ENCODE measurements at regions not wholly inside any gene's neighbourhood (a gene's known extent, or its start where the extent isn't known, plus 50 kb on each side); places are given as distances from the start of the nearest gene placed in this dataset.

DNA sequence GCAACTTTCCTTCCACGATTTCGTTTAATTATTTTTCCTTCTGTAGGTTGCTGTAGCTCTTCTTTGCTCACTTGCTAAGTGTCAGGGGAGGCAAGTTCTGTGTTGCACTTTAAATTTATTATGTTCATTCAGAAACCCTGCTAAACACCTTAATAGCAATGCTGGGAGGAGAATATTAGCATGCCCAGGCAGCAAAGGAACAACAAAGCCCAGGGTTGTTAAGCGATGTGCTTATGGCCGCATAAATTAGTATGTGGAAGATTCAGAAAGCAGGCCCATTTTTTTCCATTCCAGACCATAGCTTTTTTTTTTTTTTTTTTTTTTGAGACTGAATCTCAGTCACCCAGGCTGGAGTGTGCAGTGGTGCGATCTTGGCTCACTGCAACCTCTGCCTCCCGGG is 151.3 kb downstream of the BACH1 start:
- peaks cover 13% of the 10 kb centered on the region for H3K9me3 Mint-ChIP-seq
- peaks cover 15% of the 10 kb centered on the region for H3K4me1 Mint-ChIP-seq (ENCODE audit: low read depth)

DNA sequence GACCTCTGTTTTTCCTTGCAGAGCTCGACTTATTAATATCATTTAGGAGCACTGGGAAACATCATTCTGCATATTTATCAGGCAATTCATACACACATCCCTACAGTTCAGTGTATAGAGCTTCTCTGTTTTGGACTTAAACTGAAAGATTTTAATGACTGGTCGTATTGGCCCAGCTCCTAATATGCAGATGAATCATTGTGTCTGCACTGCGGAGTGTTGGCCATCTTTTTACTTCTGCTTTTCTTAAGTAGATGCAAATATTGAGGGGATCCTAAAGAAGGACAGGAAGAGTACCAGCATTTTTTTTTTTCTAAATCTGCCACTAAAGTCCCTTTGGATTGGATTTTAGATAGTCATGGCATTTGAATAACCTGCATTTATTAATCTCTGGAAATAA is 154.8 kb downstream of the BACH1 start:
- H3K4me1 Mint-ChIP-seq (ENCODE audit: low read depth): peaks cover 15% of the 10 kb centered on the region
- peaks cover 5% of the 10 kb centered on the region for H3K36me3 Mint-ChIP-seq (ENCODE audit: low read depth)
- peaks cover 11% of the 10 kb centered on the region for H3K9me3 Mint-ChIP-seq
- no peaks in the 10 kb centered on the region for H3K27me3 Mint-ChIP-seq (ENCODE audit: insufficient read depth)
- no peak overlapping the region for H3K27ac Mint-ChIP-seq
- intact Hi-C loops (cut with micrococcal nuclease): no loop called here
- no peak overlapping the region for H3K4me3 Mint-ChIP-seq
- no peak for DNase-seq (ENCODE audit: low spot score)

More for the DNA sequence above, 151.3 kb downstream of the BACH1 start:
- Mint-ChIP-seq H3K27ac (peak overlapping the region; percentile 90), H3K4me3 (peak overlapping the region; percentile 40), H3K36me3 (ENCODE audit: low read depth) (peaks cover 5% of the 10 kb centered on the region), H3K27me3 (ENCODE audit: insufficient read depth) (no peaks in the 10 kb centered on the region)
- DNase-seq (ENCODE audit: low spot score): no peak
- intact Hi-C loops (cut with micrococcal nuclease): no loop called here

DNA sequence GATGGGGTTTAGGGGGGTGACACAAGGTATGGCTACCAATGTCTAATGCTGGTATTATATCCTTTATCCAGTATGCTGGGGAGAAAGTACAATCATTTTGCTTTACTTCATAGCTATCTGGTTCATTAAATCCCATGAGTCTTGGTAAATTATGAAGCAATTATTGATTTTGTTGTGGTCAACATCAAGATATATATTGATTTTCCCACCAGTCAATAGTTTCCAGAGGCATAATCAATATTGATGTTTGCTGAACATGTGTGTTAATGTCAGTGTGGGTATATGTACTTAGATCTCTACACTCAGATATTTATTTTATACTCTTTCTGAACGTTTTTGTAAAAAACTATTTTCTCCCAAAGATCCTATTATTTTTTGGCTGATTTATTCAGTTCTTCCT is 155.5 kb downstream of the BACH1 start:
- Mint-ChIP-seq H3K27me3 (ENCODE audit: insufficient read depth) (no peaks in the 10 kb centered on the region), H3K4me1 (ENCODE audit: low read depth) (peaks cover 10% of the 10 kb centered on the region), H3K9me3 (peaks cover 4% of the 10 kb centered on the region), H3K27ac (no peak overlapping the region), H3K4me3 (no peak overlapping the region), H3K36me3 (ENCODE audit: low read depth) (peaks cover 3% of the 10 kb centered on the region)
- intact Hi-C loops (cut with micrococcal nuclease): no loop called here
- DNase-seq (ENCODE audit: low spot score): no peak

DNA sequence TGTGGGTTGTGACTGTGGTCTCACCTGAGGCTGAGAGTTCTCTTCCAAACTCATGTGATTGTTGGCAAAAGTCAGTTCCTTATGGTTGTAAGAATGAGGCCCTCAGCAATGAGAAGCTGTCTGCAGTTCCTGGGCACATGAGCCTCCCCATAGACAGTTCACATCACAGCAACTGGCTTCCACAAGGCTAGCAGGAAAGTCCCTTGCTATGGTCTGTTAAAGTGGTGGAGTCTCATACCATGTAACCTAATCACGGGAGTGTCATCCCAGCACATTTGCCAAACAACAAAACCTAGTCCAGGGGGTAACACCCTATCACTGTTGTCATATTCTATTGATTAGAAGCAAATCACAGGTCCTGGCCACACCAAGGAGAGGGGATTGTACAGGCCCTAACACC is 163.8 kb downstream of the BACH1 start:
- Mint-ChIP-seq H3K27me3 (ENCODE audit: insufficient read depth) (no peaks in the 10 kb centered on the region), H3K27ac (no peak overlapping the region), H3K4me1 (ENCODE audit: low read depth) (no peaks in the 10 kb centered on the region), H3K4me3 (no peak overlapping the region), H3K9me3 (peaks cover 4% of the 10 kb centered on the region), H3K36me3 (ENCODE audit: low read depth) (no peaks in the 10 kb centered on the region)
- intact Hi-C loops (cut with micrococcal nuclease): no loop called here
- DNase-seq (ENCODE audit: low spot score): no peak

DNA sequence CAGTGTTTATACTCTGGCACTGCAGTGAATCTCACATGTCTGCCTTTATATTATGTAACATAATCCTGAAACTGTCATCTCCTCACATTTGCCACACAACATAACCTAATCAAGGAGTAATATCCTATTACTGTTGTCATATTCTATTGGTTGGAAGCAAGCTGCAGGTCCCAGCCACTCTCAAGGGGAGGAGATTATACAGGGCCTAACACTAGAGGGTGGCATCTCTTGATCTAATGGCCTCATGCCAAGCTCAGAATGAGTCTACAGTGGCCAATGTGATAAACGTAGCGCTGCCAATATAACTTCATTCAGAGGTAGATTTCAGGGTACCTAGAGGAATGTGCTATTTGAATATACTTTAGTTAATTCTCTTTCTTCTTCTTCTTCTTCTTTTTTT is 166.8 kb downstream of the BACH1 start:
- no peaks in the 10 kb centered on the region for H3K36me3 Mint-ChIP-seq (ENCODE audit: low read depth)
- H3K4me1 Mint-ChIP-seq (ENCODE audit: low read depth): no peaks in the 10 kb centered on the region
- H3K4me3 Mint-ChIP-seq: no peak overlapping the region
- H3K27ac Mint-ChIP-seq: no peak overlapping the region
- H3K27me3 Mint-ChIP-seq (ENCODE audit: insufficient read depth): no peaks in the 10 kb centered on the region
- no peak for DNase-seq (ENCODE audit: low spot score)
- peaks cover 4% of the 10 kb centered on the region for H3K9me3 Mint-ChIP-seq
- intact Hi-C loops (cut with micrococcal nuclease): no loop called here

DNA sequence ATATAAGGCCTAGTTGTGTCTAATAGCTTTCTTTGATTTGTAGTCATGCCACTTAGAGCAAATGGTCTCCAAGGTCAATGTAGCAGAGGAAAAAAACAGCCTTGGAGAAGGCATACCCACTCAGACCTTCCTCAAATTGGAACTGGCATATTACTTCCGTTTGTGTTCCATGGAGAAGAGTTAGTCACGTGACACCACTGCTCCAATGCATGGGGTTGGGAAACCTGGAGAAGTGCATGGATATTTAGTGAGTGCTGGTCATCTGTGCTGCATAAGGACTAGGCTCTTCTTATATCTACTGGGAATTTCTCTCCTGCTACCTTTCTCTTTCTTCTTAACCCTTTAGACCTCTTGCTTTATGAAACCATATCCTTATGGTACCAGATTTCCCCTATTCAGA is 167.8 kb downstream of the BACH1 start:
- H3K4me1 Mint-ChIP-seq (ENCODE audit: low read depth): no peaks in the 10 kb centered on the region
- no peak overlapping the region for H3K4me3 Mint-ChIP-seq
- H3K36me3 Mint-ChIP-seq (ENCODE audit: low read depth): no peaks in the 10 kb centered on the region
- no peaks in the 10 kb centered on the region for H3K27me3 Mint-ChIP-seq (ENCODE audit: insufficient read depth)
- DNase-seq (ENCODE audit: low spot score): no peak
- intact Hi-C loops (cut with micrococcal nuclease): no loop called here
- H3K9me3 Mint-ChIP-seq: no peaks in the 10 kb centered on the region
- no peak overlapping the region for H3K27ac Mint-ChIP-seq

DNA sequence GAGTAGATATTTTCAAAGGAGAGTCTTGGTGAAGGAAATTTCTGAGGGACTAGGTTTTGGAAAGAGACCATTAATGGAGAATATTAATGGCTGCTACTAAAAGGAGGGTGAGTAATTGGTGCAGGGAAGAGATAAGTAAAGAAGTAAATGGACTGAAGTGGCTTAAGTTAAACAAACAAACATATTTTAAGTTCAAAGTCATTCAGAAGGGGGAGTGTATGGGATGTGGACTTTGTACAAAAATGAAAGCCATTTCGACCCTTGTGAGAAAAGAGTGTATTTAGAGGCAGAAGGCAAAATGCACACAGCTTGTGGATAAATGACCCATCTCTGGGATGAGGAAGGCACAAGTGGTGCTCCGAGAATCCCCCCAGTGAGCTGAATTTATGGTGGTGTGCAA is 171.7 kb downstream of the BACH1 start:
- Mint-ChIP-seq H3K27ac (no peak overlapping the region), H3K9me3 (no peaks in the 10 kb centered on the region), H3K36me3 (ENCODE audit: low read depth) (no peaks in the 10 kb centered on the region), H3K4me3 (no peak overlapping the region), H3K27me3 (ENCODE audit: insufficient read depth) (no peaks in the 10 kb centered on the region), H3K4me1 (ENCODE audit: low read depth) (no peaks in the 10 kb centered on the region)
- DNase-seq (ENCODE audit: low spot score): no peak
- intact Hi-C loops (cut with micrococcal nuclease): no loop called here

DNA sequence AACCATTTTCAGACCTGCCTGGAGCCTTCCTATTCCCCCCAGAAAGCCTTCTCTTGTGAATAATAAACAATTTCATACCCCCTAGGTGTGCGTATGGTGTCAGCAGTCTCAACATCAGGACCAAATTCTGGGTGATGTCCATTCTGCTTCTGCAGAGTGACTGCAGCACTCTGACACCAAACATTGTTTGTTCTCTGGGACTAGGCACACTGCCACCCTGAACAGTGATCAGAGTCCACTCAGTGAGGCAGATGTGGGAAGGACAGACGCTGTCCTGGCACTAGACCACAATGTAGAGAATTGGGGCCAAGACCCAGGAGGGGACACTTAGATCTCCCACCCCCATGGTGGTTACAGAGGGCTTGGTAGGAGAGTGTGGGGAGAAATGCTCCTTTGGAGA is 175.1 kb downstream of the BACH1 start:
- no peak for DNase-seq (ENCODE audit: low spot score)
- no peaks in the 10 kb centered on the region for H3K9me3 Mint-ChIP-seq
- peaks cover 6% of the 10 kb centered on the region for H3K4me1 Mint-ChIP-seq (ENCODE audit: low read depth)
- no peak overlapping the region for H3K27ac Mint-ChIP-seq
- no peaks in the 10 kb centered on the region for H3K36me3 Mint-ChIP-seq (ENCODE audit: low read depth)
- H3K27me3 Mint-ChIP-seq (ENCODE audit: insufficient read depth): peaks cover 4% of the 10 kb centered on the region
- intact Hi-C loops (cut with micrococcal nuclease): no loop called here
- no peak overlapping the region for H3K4me3 Mint-ChIP-seq

DNA sequence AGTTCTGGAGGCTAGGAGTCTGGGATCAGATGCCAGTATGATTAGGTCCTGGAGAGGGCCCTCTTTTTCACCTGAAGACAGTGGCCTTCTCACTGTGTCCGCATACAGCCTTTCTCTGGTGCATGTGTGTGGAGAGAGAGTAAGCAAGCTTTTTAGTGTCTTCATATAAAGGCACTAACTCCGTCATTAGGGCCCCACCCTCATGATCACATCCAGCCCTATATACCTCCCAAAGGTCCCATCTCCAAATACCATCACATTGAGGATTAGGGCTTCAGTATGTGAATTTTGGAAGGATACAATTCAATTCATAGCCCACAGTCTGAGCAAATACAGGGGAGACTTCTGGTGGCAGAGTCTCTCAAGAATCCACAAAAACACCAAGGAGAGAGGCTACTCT is 176.6 kb downstream of the BACH1 start:
- no peak for DNase-seq (ENCODE audit: low spot score)
- Mint-ChIP-seq H3K36me3 (ENCODE audit: low read depth) (no peaks in the 10 kb centered on the region), H3K4me1 (ENCODE audit: low read depth) (peaks cover 6% of the 10 kb centered on the region), H3K27me3 (ENCODE audit: insufficient read depth) (peaks cover 4% of the 10 kb centered on the region), H3K27ac (no peak overlapping the region), H3K9me3 (no peaks in the 10 kb centered on the region), H3K4me3 (no peak overlapping the region)
- intact Hi-C loops (cut with micrococcal nuclease): no loop called here

DNA sequence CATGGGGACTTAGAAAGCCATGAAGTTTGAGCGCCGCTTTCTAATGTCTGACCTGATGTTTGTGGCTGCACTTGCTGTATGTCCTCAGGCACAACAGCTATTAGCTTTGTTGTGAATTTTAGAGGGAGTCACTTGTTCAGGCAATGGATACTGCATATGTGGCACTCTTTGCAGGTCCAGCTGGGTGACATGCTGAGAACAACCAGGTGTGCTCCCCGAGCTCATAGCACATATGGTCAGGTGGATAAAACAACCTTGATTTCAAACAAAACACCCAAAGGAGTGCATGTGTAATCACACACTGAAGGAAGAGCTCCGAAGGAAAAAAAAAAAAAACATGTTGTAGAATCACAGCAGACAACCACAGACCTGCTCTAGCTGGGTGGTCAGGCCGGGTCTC is 178.6 kb downstream of the BACH1 start:
- Mint-ChIP-seq H3K4me3 (no peak overlapping the region), H3K27me3 (ENCODE audit: insufficient read depth) (peaks cover 4% of the 10 kb centered on the region), H3K27ac (no peak overlapping the region), H3K4me1 (ENCODE audit: low read depth) (peaks cover 6% of the 10 kb centered on the region), H3K9me3 (no peaks in the 10 kb centered on the region), H3K36me3 (ENCODE audit: low read depth) (no peaks in the 10 kb centered on the region)
- intact Hi-C loops (cut with micrococcal nuclease): no loop called here
- DNase-seq (ENCODE audit: low spot score): no peak

DNA sequence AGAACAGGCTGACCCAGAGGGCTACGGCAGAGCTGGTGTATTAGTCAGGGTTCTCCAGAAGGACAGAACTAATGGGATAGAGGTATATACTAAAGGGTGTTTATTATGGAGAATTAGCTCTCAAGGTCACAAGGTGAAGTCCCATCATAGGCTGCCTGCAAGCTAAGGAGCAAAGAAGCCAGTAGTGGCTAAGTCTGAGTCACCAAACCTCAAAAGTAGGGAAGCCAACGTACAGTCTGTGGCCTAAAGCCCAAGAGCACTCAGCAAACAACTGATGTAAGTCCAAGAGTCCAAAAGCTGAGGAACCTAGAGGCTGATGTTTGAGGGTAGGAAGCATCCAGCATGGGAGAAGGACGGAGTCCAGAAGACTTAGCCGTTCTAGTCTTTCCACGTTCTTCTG is 179.2 kb downstream of the BACH1 start:
- Mint-ChIP-seq H3K9me3 (no peaks in the 10 kb centered on the region), H3K4me3 (no peak overlapping the region), H3K27ac (no peak overlapping the region), H3K27me3 (ENCODE audit: insufficient read depth) (peaks cover 4% of the 10 kb centered on the region), H3K4me1 (ENCODE audit: low read depth) (peaks cover 6% of the 10 kb centered on the region), H3K36me3 (ENCODE audit: low read depth) (no peaks in the 10 kb centered on the region)
- DNase-seq (ENCODE audit: low spot score): no peak
- intact Hi-C loops (cut with micrococcal nuclease): no loop called here

DNA sequence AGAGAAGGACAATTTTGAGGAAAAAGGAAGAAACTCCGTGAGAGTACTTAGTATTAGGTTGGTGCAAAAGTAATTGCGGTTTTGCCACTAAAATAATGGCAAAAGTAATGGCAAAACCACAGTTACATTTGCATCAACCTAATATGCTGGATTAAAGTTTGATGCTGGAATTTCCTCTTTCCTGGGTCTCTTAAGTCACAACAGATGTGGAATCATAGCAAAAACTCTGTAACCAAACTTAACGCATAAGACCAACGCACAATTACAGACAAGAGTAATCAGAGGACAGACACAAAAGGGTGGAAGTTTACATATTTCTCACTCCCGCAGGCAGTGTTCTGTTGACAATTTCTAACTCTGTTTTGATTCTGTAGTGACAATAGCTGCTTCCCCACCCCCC is 182.4 kb downstream of the BACH1 start:
- Mint-ChIP-seq H3K4me3 (no peak overlapping the region), H3K27ac (no peak overlapping the region), H3K36me3 (ENCODE audit: low read depth) (no peaks in the 10 kb centered on the region), H3K9me3 (no peaks in the 10 kb centered on the region), H3K4me1 (ENCODE audit: low read depth) (peaks cover 6% of the 10 kb centered on the region), H3K27me3 (ENCODE audit: insufficient read depth) (peaks cover 4% of the 10 kb centered on the region)
- intact Hi-C loops (cut with micrococcal nuclease): no loop called here
- no peak for DNase-seq (ENCODE audit: low spot score)

DNA sequence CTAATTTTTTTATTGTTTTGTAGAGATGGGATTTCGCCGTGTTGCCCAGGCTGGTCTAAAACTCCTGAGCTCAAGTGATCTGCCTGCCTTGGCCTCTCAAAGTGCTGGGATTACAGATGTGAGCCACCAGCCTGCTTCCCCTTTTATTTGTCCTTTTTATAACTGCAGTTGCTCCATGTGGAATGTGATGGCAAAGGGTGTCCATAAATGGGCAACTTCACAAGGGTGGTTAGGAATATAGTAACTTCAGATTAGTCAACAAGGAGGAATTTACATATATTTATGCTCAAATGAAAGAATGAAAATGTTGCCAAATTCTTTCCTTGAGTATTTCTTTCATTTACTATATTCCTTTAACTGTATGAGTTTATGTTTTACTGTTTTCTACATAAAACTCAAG is 182.9 kb downstream of the BACH1 start:
- Mint-ChIP-seq H3K4me3 (no peak overlapping the region), H3K36me3 (ENCODE audit: low read depth) (no peaks in the 10 kb centered on the region)
- intact Hi-C loops (cut with micrococcal nuclease): no loop called here

DNA sequence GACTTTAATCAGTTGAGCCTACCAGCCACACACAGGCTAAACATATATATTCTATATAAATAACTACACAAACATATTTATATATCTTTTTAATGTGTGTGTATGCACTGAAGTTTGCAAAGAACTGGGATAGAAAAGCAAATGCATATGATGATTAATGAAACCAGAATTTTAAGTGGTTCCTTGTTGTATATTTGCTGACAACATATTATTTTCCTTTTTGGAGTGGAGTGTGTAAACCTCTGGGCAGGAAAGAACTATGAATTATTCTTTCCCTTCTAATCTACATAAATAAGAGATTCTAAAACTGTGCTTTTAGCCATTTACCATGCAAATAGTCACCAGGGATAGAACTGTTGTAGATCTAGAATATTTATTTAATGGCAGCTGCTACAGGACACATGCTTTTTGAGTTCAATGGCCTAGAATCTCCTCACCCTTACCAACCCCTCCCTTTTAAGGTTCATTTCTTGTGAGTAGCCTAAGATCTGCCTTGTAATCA is 187.6 kb downstream of the BACH1 start:
- DNase-seq (ENCODE audit: low spot score): no peak
- no peak overlapping the region for H3K4me3 Mint-ChIP-seq
- H3K4me1 Mint-ChIP-seq (ENCODE audit: low read depth): no peaks in the 10 kb centered on the region
- H3K9me3 Mint-ChIP-seq: no peaks in the 10 kb centered on the region
- no peak overlapping the region for H3K27ac Mint-ChIP-seq
- intact Hi-C loops (cut with micrococcal nuclease): no loop called here
- H3K36me3 Mint-ChIP-seq (ENCODE audit: low read depth): no peaks in the 10 kb centered on the region
- peaks cover 2% of the 10 kb centered on the region for H3K27me3 Mint-ChIP-seq (ENCODE audit: insufficient read depth)

More for the DNA sequence above, 182.9 kb downstream of the BACH1 start:
- Mint-ChIP-seq H3K27me3 (ENCODE audit: insufficient read depth) (peaks cover 2% of the 10 kb centered on the region), H3K27ac (no peak overlapping the region), H3K9me3 (no peaks in the 10 kb centered on the region), H3K4me1 (ENCODE audit: low read depth) (peaks cover 3% of the 10 kb centered on the region)
- no peak for DNase-seq (ENCODE audit: low spot score)

All from activated T-helper 1 cell treated with anti-CD3 and anti-CD28 coated beads, Interleukin-12 subunit alpha, Interleukin-12 subunit beta, Interleukin-2, Interleukin-4 antibody, amounts not matched to agents 30 ng/mL and 10 ng/mL and 1 ng/mL, durations not matched to agents 14 hours and 24 hours and 36 hours (primary cell).